WTC11 (cell line): ENCODE measurements at regions not wholly inside any gene's neighbourhood (a gene's known extent, or its start where the extent isn't known, plus 50 kb on each side); places are given as distances from the start of the nearest gene placed in this dataset.
"Not testable (repeated sequence)": the region's sequence is repeated elsewhere in the genome, so short reads cannot be mapped to it uniquely, and the experiment has no call there.

Source experiments
- ATAC-seq: fragments of 200-7000 bp; cut with Tn5 transposase; 2 replicates; pipeline ENCODE4 v1.10.0; 2021; ENCODE audit warnings: mild to moderate bottlenecking, moderate library complexity
- CTCF ChIA-PET: fragments of 300-600 bp; sonication (Branson Sonifier 250); formaldehyde crosslinking; loops from one replicate; lab custom pipeline; 2021; ENCODE audit warnings: antibody characterized with exemption; lab: Charles Lee
- POLR2A ChIA-PET: fragments of 350-600 bp; sonication (Branson Sonifier 250); formaldehyde crosslinking; loops from one replicate; lab custom pipeline; 2021; ENCODE audit warnings: antibody characterized with exemption; lab: Charles Lee
- DNase-seq: peaks from one replicate; pipeline ENCODE4 v3.0.0; 2021; ENCODE audit warnings: low spot score
- H3K27ac Mint-ChIP-seq: 2 replicates; pipeline ENCODE4 v1.8.0; 2021; ENCODE audit warnings: mixed read lengths
- H3K27me3 Mint-ChIP-seq: 2 replicates; pipeline ENCODE4 v1.8.0; 2021; ENCODE audit warnings: low read depth, mild to moderate bottlenecking, moderate library complexity, mixed read lengths
- H3K36me3 Mint-ChIP-seq: 2 replicates; pipeline ENCODE4 v1.8.0; 2021; ENCODE audit warnings: mixed read lengths
- H3K4me1 Mint-ChIP-seq: 2 replicates; pipeline ENCODE4 v1.8.0; 2022; ENCODE audit warnings: mixed read lengths
- H3K4me3 Mint-ChIP-seq: 2 replicates; pipeline ENCODE4 v1.8.0; 2021; ENCODE audit warnings: mild to moderate bottlenecking, moderate library complexity, mixed read lengths
- H3K9me3 Mint-ChIP-seq: 2 replicates; pipeline ENCODE4 v1.8.0; 2021; ENCODE audit warnings: mixed read lengths
- HMGXB4 ChIP-seq: sonication (generic); formaldehyde crosslinking; IDR thresholded peaks from 2 replicates; pipeline ENCODE4 v1.8.1; 2023; ENCODE audit warnings: mild to moderate bottlenecking, moderate library complexity, missing genetic modification reagents
- MYBL2 ChIP-seq: sonication (generic); formaldehyde crosslinking; IDR thresholded peaks from 2 replicates; pipeline ENCODE4 v1.8.1; 2023; ENCODE audit warnings: mild to moderate bottlenecking, moderate library complexity, missing genetic modification reagents
- NFYB ChIP-seq: sonication (generic); formaldehyde crosslinking; conservative IDR thresholded peaks from 2 replicates; pipeline ENCODE4 v1.8.0; 2022; ENCODE audit warnings: low read depth, missing genetic modification reagents
- NR2C2 ChIP-seq: sonication (generic); formaldehyde crosslinking; IDR thresholded peaks from 2 replicates; pipeline ENCODE4 v1.8.0; 2022; ENCODE audit warnings: mild to moderate bottlenecking, missing genetic modification reagents
- PREB ChIP-seq: sonication (generic); formaldehyde crosslinking; IDR thresholded peaks from 2 replicates; pipeline ENCODE4 v1.8.1; 2022; ENCODE audit warnings: mild to moderate bottlenecking, missing genetic modification reagents, moderate library complexity, borderline replicate concordance
- RORB ChIP-seq: fragments of 250-450 bp; sonication (Bioruptor Pico); IDR thresholded peaks from 2 replicates; pipeline ENCODE4 v1.9.0; 2021; ENCODE audit warnings: mild to moderate bottlenecking
- SOX15 ChIP-seq: fragments of 250-450 bp; sonication (Bioruptor Pico); IDR thresholded peaks from 2 replicates; pipeline ENCODE4 v1.9.0; 2021; ENCODE audit warnings: mild to moderate bottlenecking
- TEAD1 ChIP-seq: sonication (generic); formaldehyde crosslinking; IDR thresholded peaks from 2 replicates; pipeline ENCODE4 v1.8.0; 2022; ENCODE audit warnings: mild to moderate bottlenecking, missing genetic modification reagents
- USF2 ChIP-seq: sonication (generic); formaldehyde crosslinking; IDR thresholded peaks from 2 replicates; pipeline ENCODE4 v1.8.1; 2023; ENCODE audit warnings: mild to moderate bottlenecking, missing genetic modification reagents, moderate library complexity
- ZNF219 ChIP-seq: sonication (generic); formaldehyde crosslinking; IDR thresholded peaks from 2 replicates; pipeline ENCODE4 v1.8.0; 2023; ENCODE audit warnings: missing genetic modification reagents, mild to moderate bottlenecking, borderline replicate concordance
- ZNF317 ChIP-seq: sonication (generic); formaldehyde crosslinking; IDR thresholded peaks from 2 replicates; pipeline ENCODE4 v1.8.1; 2023; ENCODE audit warnings: low read depth, mild to moderate bottlenecking, moderate library complexity, missing genetic modification reagents, borderline replicate concordance
- ZSCAN18 ChIP-seq: fragments of 250-450 bp; sonication (Bioruptor Pico); IDR thresholded peaks from 2 replicates; pipeline ENCODE4 v2.1.2; 2022; ENCODE audit warnings: mild to moderate bottlenecking, moderate library complexity

GRCh38 chr1:78203410-78203982 lies 157.7 kb downstream of the GIPC2 start:
- H3K4me3 Mint-ChIP-seq, POLR2A ChIA-PET, H3K4me1 Mint-ChIP-seq, H3K27ac Mint-ChIP-seq, H3K36me3 Mint-ChIP-seq: not testable (repeated sequence)
- peak; percentile 16 for DNase-seq
- Mint-ChIP-seq H3K27me3 (peaks cover 43% of the 10 kb centered on the region), H3K9me3 (peaks cover 11% of the 10 kb centered on the region)
- CTCF ChIA-PET, result interaction anchor here (0.9 kb wide), 1 partner anchor 129 kb away, joined by 3 read pairs; no protein-coding TSS in a partner anchor
- peak; percentile 51 for ATAC-seq

- no peak for ATAC-seq
- peaks cover 4% of the 10 kb centered on the region; the same call in 1 of the 2 replicates for H3K36me3 Mint-ChIP-seq
- H3K4me1 Mint-ChIP-seq, result peaks cover 14% of the 10 kb centered on the region
- H3K9me3 Mint-ChIP-seq, result peaks cover 23% of the 10 kb centered on the region
- TF ChIP-seq TEAD1 (CRISPR knock-in tag), result no peak
- H3K27ac Mint-ChIP-seq, result no peak overlapping the region
- peaks cover 47% of the 10 kb centered on the region for H3K27me3 Mint-ChIP-seq
- DNase-seq, result no peak
- POLR2A ChIA-PET, result no interaction called here
- H3K4me3 Mint-ChIP-seq, result no peak overlapping the region
- CTCF ChIA-PET, result no interaction called here
Observed at GRCh38 chr1:78210175-78210574, 164.4 kb downstream of the GIPC2 start.

GRCh38 chr1:78211483-78212092 lies 165.8 kb downstream of the GIPC2 start:
- no peak for TF ChIP-seq NR2C2 (CRISPR knock-in tag)
- TF ChIP-seq NFYB (CRISPR knock-in tag), result no peak
- no peak for TF ChIP-seq HMGXB4
- no peak for TF ChIP-seq ZNF219 (CRISPR knock-in tag)
- TF ChIP-seq USF2, result no peak
- no peak for TF ChIP-seq ZSCAN18 (CRISPR knock-in tag)
- no peak for TF ChIP-seq MYBL2 (CRISPR knock-in tag)
- TF ChIP-seq SOX15 (CRISPR knock-in tag), result no peak
- no peak for TF ChIP-seq RORB (CRISPR knock-in tag)
- TF ChIP-seq PREB, result no peak
- no peak overlapping the region for H3K4me3 Mint-ChIP-seq
- no peak for DNase-seq

GRCh38 chr1:78214334-78214733 lies 168.6 kb downstream of the GIPC2 start:
- no peak overlapping the region for H3K4me3 Mint-ChIP-seq
- H3K9me3 Mint-ChIP-seq, result peaks cover 17% of the 10 kb centered on the region
- DNase-seq (no peak), ATAC-seq (no peak)
- H3K27ac Mint-ChIP-seq, result no peak overlapping the region
- peaks cover 4% of the 10 kb centered on the region; the same call in 1 of the 2 replicates for H3K36me3 Mint-ChIP-seq
- ChIA-PET POLR2A (no interaction called here), CTCF (no interaction called here)
- TF ChIP-seq SOX15 (CRISPR knock-in tag) (no peak), ZNF317 (CRISPR knock-in tag) (no peak)
- peaks cover 52% of the 10 kb centered on the region for H3K27me3 Mint-ChIP-seq
- peaks cover 14% of the 10 kb centered on the region for H3K4me1 Mint-ChIP-seq

More at GRCh38 chr1:78211483-78212092, 165.8 kb downstream of the GIPC2 start:
- ATAC-seq, result no peak
- ChIA-PET CTCF (no interaction called here), POLR2A (no interaction called here)
- H3K27ac Mint-ChIP-seq, result no peak overlapping the region
- peaks cover 14% of the 10 kb centered on the region for H3K4me1 Mint-ChIP-seq
- H3K27me3 Mint-ChIP-seq, result peaks cover 47% of the 10 kb centered on the region
- peaks cover 4% of the 10 kb centered on the region; the same call in 1 of the 2 replicates for H3K36me3 Mint-ChIP-seq
- H3K9me3 Mint-ChIP-seq, result peaks cover 17% of the 10 kb centered on the region
